Upper lobe of left lung (tissue), 4 donors: ENCODE measurements at regions not wholly inside any gene's neighbourhood (a gene's known extent, or its start where the extent isn't known, plus 50 kb on each side); places are given as distances from the start of the nearest gene placed in this dataset.

Experiments used
- CTCF ChIP-seq, 6 experiments: fragments of 450-650 bp in 4 of 6; fragments of 200-600 bp in 2 of 6; sonication (generic) in 2 of 6; IDR thresholded peaks; one replicate each; pipeline ENCODE4 v1.5.1; 2016 to 2019; ENCODE audit warnings: antibody characterized with exemption in 6 of 6
- EP300 ChIP-seq, 4 donors: sonication (generic); formaldehyde crosslinking; IDR thresholded peaks; one replicate each; pipeline ENCODE4 v1.5.1; 2017; ENCODE audit warnings: antibody characterized with exemption in 4 of 4, control low read depth in 2 of 4
- POLR2A ChIP-seq, 4 donors: fragments of 450-650 bp; IDR thresholded peaks; one replicate each; pipeline ENCODE4 v1.5.1; 2016 to 2017; ENCODE audit warnings: antibody characterized with exemption in 4 of 4, mild to moderate bottlenecking in 2 of 4

GRCh38 chr14:105641075-105641937 is 114.9 kb downstream of the TMEM121 start:
- TF ChIP-seq CTCF (IDR thresholded peaks at IDR 0.05) (no peak), POLR2A (IDR thresholded peaks at IDR 0.05) (no peak), EP300 (IDR thresholded peaks at IDR 0.05) (no peak)
